DMS114 treated with DMSO at 0.1 percent for 48 hours (cell line): ENCODE measurements at regions not wholly inside any gene's neighbourhood (a gene's known extent, or its start where the extent isn't known, plus 50 kb on each side); places are given as distances from the start of the nearest gene placed in this dataset.

Experiments
- DNase-seq: peaks from one replicate; lab custom pipeline; 2025; ENCODE audit not compliant: unreplicated experiment; lab: John Stamatoyannopoulos, UW

- no peak for DNase-seq
Observed at GRCh38 chr7:18151422-18151821, 123.8 kb upstream of the PRPS1L1 start.

- no peak for DNase-seq
Observed at GRCh38 chr7:18153183-18153748, 125.6 kb upstream of the PRPS1L1 start.

GRCh38 chr7:18154726-18155125 lies 127.1 kb upstream of the PRPS1L1 start:
- no peak for DNase-seq

DNA sequence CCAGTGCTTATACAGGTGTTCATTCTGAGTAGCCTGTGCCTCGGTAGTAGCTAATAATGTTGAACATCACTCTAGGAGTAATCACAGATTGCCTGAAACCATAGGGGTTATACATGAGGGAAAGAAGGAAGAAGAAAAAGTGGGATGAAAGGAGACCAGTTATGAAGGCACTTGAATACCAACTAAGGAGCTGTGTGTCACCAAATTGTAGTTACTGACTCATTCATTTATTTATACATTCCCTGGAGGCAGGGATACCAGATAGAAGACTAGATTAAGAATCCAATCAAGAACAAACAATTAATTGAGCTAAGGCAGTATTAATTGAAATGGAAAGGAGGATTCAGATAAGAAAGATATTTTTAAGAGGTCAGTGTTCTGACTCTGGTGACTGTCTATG lies 129.6 kb upstream of the PRPS1L1 start:
- DNase-seq, result no peak

DNA sequence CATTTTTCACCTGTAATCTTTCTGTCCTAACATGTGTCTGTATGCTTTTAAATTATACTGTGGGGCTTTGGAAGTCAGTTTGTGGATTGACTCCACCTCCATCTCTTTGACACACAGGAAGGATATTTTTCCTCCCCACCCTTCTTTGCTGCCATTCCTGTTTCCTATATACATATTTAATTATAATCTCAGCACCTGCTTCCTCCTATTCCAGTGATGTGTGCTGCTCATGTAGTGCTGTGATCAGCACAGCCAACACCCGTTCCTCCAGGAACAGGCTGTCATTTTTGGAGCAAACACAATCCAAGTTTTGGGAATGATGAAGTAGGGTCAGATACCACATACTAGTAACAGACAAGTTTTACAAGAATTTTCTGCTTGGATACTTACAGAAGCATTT lies 135.0 kb upstream of the PRPS1L1 start:
- no peak for DNase-seq

DNA sequence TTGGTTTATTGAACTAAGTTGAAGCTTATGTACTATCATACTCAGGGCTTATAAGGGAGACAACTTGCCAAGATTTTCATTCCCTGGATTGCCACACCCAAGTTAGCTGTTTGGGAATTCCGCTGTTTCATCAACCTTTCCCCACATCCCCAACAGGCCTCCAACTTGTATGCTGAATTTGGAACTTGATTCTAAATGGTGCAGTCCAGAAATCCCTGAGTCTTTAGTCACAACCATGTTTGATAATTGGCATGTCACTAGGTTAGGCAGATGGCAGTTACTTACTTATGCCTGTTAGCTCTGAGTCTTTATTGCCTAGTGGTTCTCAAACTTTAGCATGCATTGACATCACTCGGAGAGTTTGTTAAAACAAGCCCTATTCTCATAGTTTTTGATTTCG lies 135.4 kb upstream of the PRPS1L1 start:
- DNase-seq, result no peak

DNA sequence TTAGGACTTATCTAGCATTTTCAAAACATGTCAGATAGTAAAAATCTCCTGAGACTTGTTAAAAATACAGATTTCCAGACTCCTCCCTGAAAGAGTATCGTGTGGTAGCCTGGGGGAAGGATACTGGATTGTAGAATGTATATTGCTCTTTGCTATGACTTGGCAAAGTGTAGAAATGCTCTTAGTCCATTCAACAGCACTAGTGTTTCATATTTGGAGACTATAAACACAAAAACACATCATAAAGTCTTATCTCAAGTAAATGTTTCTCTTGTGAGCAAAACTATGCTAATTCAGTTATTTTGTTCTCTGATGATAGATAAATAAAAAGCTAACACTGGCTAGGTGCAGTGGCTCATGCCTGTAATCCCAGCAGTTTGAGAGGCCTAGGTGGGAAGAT lies 137.5 kb upstream of the PRPS1L1 start:
- no peak for DNase-seq

DNA sequence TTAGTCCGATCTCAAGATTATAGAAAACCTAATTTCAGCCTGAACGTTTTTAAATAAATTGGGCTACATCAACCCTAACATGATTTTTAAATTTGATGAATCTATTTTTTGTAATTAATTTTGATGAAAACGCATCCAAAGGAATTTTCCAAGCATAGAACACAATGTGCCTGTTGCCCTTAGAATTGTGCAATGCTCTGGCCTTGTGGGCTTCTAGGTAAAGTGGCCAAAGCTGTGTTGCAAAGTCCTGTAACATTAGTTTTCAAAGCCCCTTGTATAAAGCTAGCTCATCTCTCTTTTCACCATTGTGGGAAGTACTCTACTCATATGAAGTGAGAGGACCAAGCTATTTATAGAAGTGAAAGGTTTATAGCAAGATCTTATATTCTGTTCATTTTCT lies 138.4 kb upstream of the PRPS1L1 start:
- no peak for DNase-seq

DNA sequence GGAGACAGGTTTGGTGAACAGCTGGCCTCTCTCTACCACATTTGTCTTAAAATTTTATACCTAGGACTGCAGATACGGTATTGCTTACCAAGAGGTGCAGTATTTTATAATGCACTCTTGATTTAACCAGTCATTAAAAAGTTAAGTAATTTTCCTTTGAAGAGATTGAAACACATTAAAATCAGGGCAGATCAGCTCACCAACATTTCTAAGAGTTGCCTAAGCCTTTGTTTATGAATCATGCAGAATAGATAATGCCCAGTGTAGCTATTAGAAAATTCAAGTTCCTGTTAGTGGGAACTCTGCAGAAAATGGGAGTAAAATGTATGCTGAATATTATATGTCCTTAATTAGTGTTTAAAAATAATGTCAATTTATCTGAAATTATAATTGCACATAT lies 140.2 kb upstream of the PRPS1L1 start:
- DNase-seq, result no peak

GRCh38 chr7:18174996-18175395 lies 147.3 kb upstream of the PRPS1L1 start:
- no peak for DNase-seq

- DNase-seq, result no peak
Observed at GRCh38 chr7:18175801-18176450, 148.3 kb upstream of the PRPS1L1 start.

- DNase-seq, result no peak
Observed at GRCh38 chr7:18177129-18177814, 149.6 kb upstream of the PRPS1L1 start.

DNA sequence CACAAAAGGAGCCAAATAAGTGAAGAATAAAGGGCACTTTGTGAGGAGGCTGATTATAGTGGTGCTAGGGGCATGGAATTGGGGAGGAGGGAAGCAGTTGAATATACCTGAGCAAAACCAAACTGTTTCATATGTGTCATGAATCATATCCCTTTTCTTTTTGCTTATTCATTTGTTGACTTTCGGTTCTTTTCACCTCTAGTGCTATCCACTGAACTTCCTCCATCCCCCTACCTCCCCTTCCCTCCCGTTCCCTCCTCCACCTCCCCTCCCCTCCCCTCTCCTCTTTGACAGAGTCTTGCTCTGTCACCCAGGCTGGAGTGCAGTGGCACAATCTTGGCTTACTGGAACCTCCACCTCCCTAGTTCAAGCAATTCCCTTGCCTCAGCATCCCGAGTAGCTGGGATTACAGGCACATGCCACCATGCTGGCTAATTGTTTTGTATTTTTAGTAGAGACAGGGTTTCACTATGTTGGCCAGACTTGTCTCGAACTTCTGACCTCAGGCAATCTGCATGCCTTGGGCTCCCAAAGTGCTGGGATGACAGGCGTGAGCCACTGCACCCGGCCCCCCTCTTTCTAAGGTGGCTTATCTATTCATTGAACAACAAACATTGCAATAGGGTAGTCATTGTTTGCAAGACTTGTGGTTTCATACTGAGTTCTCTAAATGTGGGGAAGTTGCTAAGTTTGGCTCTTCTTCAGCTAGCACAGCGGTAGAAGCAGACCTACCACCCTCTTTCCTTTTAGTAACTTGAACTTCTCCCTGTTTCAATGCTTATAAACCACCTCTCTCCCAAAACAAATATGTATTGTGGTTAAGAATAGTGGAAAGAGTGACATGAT lies 150.4 kb upstream of the PRPS1L1 start:
- no peak for DNase-seq

DNA sequence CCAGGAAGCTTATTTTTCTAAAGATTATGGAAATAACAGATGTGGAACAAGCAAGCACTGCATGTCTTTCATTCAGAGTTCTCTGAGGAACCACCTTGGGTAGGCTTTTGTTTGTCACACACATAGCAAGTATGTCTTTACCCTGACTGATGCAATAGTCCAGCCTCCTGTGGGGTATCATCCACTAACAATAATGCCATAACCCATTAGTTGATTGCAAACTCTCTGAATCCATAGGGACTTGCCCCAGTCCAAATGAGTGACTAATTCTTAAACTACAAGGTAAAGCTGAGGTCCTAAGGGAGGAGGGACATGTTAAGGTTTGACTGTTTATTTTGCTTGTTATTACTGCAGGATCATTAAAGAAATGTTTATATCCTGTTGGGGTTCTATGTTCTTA lies 151.4 kb upstream of the PRPS1L1 start:
- DNase-seq, result no peak

DNA sequence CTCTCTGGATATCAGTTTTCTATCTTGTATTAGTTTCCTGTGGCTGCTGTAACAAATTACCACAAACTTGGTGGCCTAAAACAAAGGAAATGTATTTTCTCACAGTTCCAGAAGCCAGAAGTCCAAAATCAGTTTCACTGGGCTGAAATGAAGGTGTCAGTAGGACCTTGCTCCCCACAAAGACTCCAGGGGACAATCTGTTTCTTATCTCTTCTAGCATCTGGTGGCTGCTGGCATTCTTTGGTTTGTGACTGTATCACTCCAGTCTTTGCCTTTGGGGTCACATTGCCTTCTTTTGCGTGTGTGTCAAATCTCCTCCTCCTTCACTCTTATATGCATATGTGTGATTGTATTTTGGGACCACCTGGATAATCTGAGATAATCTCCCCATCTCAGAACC lies 153.0 kb upstream of the PRPS1L1 start:
- no peak for DNase-seq

- DNase-seq, result no peak
Observed at GRCh38 chr7:18189500-18190126, 162.0 kb upstream of the PRPS1L1 start.

- DNase-seq, result no peak
Observed at GRCh38 chr7:18191341-18191740, 163.7 kb upstream of the PRPS1L1 start.

DNA sequence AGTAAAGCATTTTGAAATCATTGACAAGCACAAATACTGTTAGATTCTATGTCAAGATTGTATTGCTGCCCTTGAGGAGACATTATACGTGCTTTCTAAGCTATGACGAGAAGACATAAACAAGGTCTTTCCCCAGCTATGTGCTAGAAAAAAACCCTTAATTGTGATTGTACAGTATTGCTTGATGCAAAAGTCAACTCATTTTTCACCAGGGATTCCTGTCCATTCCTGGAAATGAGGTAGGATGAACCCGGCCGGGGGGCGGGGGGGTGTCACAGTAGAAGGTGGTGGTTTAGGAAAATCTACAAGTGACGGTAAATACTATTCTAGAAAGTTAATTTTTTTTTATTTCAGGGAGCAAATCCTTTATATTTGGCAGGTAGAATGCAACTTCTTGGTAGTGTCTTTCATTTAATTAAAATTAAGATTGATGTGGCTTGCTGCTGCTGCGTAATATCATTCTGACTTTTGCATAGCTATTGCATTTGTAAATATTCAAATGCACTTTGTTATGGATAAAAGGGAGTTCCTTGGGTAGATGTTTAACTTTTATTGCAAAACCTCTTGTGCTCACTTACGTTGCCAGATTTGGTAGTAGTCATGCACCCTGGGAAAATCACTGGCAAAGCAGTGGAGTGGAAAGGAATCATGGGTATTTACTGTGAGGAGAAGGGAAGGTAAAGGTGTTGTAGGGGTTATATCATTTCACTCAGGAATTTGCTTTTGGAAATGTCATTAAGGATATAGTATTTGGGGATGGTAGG lies 164.4 kb upstream of the PRPS1L1 start:
- DNase-seq, result no peak

GRCh38 chr7:18194616-18195015 lies 167.0 kb upstream of the PRPS1L1 start:
- no peak for DNase-seq

DNA sequence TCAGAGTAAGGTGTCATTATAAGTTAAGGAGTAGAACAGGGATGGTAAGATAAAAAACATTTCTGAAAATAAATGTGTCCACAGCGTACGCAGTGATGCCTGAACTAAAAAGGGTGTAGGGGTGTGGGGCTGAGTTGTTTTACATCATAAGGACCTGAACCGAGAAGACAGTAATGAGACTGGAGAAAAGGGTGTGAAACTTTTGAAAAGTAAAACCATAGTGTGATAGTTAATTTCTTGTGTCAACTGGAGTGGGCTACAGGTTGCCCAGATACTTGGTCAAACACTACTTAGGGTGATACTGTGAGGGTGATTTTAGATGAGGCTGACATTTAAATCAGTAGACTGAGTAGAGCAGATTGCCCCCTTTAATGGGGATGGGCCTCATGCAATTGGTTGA lies 169.0 kb upstream of the PRPS1L1 start:
- no peak for DNase-seq

DNA sequence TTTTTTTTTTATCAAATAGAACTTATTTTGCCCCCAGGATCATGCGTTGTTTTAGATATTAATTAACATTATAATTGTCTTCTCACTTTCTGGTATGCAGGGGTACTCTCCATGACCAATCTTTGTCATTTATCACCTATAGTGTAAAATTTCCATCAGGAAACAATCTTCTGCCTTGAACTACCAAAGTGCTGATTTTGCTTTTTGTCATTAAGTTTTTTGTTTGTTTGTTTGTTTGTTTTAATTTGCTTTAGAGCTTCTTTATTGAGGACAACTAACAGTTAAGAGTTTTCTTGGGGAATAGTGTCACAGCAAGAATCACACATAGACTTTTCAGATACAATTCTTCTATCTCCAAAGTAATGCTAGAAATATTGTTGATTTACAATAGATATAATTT lies 171.2 kb upstream of the PRPS1L1 start:
- DNase-seq, result no peak
